Stimulated activated naive CD8-positive, alpha-beta T cell treated with anti-CD3 and anti-CD28 coated beads, Interleukin-15, amount 100 ng/mL, for 72 hours (primary cell): ENCODE measurements at regions not wholly inside any gene's neighbourhood (a gene's known extent, or its start where the extent isn't known, plus 50 kb on each side); places are given as distances from the start of the nearest gene placed in this dataset.

ENCODE experiments used
- ATAC-seq: fragments of 150-1000 bp; cut with Tn5 transposase; 2 replicates; pipeline ENCODE4 v1.10.0; 2021; ENCODE audit warnings: mild to moderate bottlenecking, moderate library complexity
- DNase-seq, 2 donors: peaks; one replicate each; pipeline ENCODE4 v3.0.0; 2021 to 2022
- H3K27ac Mint-ChIP-seq, 2 donors: one replicate each; pipeline ENCODE4 v1.8.0; 2022; ENCODE audit warnings: mild to moderate bottlenecking in 2 of 2, mixed read lengths in 2 of 2, moderate library complexity in 2 of 2
- H3K27me3 Mint-ChIP-seq: one replicate; pipeline ENCODE4 v1.8.0; 2022; ENCODE audit warnings: mixed read lengths
- H3K4me1 Mint-ChIP-seq: one replicate; pipeline ENCODE4 v1.8.0; 2022; ENCODE audit warnings: mild to moderate bottlenecking, mixed read lengths
- H3K4me3 Mint-ChIP-seq, 2 donors: one replicate each; pipeline ENCODE4 v1.8.0; 2022; ENCODE audit warnings: mild to moderate bottlenecking in 2 of 2, mixed read lengths in 2 of 2, moderate library complexity in 1 of 2
- H3K9me3 Mint-ChIP-seq, 2 donors: one replicate each; pipeline ENCODE4 v1.8.0; 2022; ENCODE audit warnings: mixed read lengths in 2 of 2

- ATAC-seq = no peak
- peaks cover 10% of the 10 kb centered on the region for H3K27me3 Mint-ChIP-seq
- H3K27ac Mint-ChIP-seq = no peak overlapping the region
- no peaks in the 10 kb centered on the region for H3K9me3 Mint-ChIP-seq
- DNase-seq = no peak
- H3K4me3 Mint-ChIP-seq = no peak overlapping the region
- no peaks in the 10 kb centered on the region for H3K4me1 Mint-ChIP-seq
Observed at GRCh38 chr12:98260276-98260675, 255.1 kb upstream of the TMPO start.

DNA sequence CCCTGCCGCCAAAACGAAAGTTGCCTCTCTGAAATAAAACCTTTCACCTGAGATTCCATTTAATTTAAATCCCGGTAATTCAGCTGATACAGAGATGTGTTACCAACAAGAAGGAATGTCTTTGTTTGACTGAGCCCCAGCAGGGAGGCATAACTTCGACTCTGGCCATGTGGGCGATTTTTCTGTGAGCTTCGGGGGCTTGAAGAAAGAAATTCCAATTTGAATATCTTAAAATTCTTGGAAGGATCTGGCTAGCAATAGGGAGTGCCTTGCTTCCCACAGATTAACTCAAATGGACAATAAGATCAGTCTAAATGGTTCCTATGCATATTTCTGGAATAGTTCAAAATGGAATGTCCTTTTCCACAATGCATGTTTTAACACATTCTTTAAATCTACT, 252.5 kb upstream of the TMPO start:
- peaks cover 8% of the 10 kb centered on the region in 2 donors for H3K9me3 Mint-ChIP-seq
- ATAC-seq = no peak

DNA sequence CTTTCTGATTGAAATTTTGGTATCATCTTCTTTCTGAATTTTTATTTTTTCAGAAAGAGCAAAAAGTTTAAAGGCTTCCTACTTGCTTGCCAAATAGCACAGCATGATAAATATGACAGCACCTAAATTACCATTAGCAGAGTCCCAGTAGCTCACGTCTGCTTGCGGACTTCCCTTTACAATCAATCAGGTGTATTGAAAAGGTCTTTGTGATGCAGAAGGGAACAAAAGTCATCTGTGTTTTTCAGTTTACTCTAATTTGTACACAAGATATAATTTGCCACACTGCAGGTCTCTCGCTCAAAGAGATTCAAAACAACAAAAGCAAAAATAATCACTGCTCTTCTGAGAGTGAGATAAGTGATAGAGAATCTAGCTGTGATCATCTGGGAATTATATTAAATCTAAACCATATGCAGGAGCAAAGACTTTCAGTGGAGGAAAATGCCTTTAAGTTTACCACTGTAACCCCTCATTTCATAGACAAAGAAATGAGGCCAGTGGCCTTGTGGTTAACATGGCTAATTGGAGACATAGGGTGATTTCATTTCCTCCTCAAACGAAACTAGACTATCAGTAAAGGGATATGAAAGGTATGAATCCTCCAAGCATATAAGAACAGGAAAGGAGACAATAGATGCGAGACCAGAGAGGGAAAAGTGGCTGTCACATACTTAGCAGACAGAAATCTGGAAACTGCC, 240.8 kb upstream of the TMPO start:
- Mint-ChIP-seq H3K4me1 (no peaks in the 10 kb centered on the region), H3K27me3 (peaks cover 16% of the 10 kb centered on the region), H3K9me3 (no peaks in the 10 kb centered on the region), H3K27ac (no peak overlapping the region), H3K4me3 (no peak overlapping the region)
- ATAC-seq (no peak), DNase-seq (no peak)

More for the DNA sequence above, 252.5 kb upstream of the TMPO start:
- Mint-ChIP-seq H3K4me1 (no peaks in the 10 kb centered on the region), H3K4me3 (no peak overlapping the region), H3K27me3 (peaks cover 18% of the 10 kb centered on the region), H3K27ac (no peak overlapping the region)
- DNase-seq = no peak

GRCh38 chr12:98275131-98275475, 240.3 kb upstream of the TMPO start:
- Mint-ChIP-seq H3K27ac (no peak overlapping the region), H3K9me3 (no peaks in the 10 kb centered on the region), H3K27me3 (peaks cover 11% of the 10 kb centered on the region), H3K4me1 (no peaks in the 10 kb centered on the region), H3K4me3 (no peak overlapping the region)
- DNase-seq (no peak), ATAC-seq (no peak)

GRCh38 chr12:98280152-98280551, 235.2 kb upstream of the TMPO start:
- ATAC-seq = no peak
- Mint-ChIP-seq H3K27ac (no peak overlapping the region), H3K9me3 (no peaks in the 10 kb centered on the region), H3K27me3 (peaks cover 1% of the 10 kb centered on the region), H3K4me1 (no peaks in the 10 kb centered on the region), H3K4me3 (no peak overlapping the region)
- DNase-seq = no peak

DNA sequence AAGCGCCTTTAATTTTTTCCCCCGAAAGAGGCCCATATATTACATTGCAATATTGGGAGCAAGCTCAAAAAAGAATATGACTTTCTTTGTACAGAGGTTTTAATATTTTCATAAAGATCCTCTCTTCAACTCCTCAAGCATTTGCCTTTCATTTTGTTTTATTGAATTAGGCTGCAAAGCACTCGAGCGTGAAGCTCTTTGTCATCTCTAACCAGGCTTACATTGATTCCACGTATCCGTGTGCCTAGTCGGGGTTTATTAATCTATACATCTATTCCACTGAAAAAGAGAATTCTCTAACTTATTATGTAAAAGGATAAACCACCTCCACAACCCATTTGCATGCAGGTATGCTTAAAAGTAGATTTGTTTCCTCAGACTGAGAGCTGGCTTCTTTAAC, 234.8 kb upstream of the TMPO start:
- DNase-seq = no peak
- Mint-ChIP-seq H3K27me3 (peaks cover 6% of the 10 kb centered on the region), H3K27ac (no peak overlapping the region), H3K9me3 (no peaks in the 10 kb centered on the region), H3K4me1 (no peaks in the 10 kb centered on the region), H3K4me3 (no peak overlapping the region)
- no peak for ATAC-seq

- H3K27me3 Mint-ChIP-seq = peaks cover 9% of the 10 kb centered on the region
Observed at GRCh38 chr12:98291828-98292227, 223.6 kb upstream of the TMPO start.

DNA sequence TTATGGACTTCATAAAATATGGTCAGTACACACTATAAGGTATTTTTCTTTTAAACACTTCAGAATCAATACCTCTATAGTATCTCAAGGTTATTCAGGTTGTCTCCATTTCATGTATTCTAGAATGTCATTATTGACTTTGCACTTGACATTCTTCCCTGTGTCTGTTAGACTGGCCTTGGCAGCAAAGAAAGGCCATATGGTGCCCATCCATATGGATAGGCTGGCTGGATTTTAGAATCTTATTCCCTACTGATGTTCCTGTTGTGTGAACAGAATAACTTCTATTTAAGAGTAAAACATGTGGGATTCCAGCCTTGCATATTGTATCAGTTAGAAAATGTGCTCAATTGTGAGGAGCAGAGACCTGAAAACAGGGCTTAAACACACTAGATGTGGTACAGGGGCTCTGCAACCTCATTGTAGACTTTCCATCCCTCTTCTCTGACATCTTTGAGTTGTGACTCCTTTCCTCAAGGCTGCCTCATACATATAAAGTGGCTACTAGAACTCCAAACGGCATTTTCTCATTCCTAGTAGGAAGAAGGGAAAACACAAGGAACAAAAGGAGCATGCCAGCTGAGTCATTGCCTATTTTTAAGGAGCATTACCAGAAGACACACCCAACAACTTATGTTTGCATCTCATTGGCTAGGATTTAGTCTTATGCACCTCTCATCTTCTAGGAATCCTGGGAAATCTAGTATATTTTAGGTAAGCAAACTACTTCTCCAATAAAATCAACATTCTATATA, 221.2 kb upstream of the TMPO start:
- Mint-ChIP-seq H3K27ac (no peak overlapping the region), H3K9me3 (no peaks in the 10 kb centered on the region), H3K27me3 (peaks cover 8% of the 10 kb centered on the region), H3K4me1 (no peaks in the 10 kb centered on the region), H3K4me3 (no peak overlapping the region)
- ATAC-seq = no peak
- DNase-seq = no peak

More at GRCh38 chr12:98291828-98292227, 223.6 kb upstream of the TMPO start:
- Mint-ChIP-seq H3K4me3 (no peak overlapping the region), H3K4me1 (no peaks in the 10 kb centered on the region), H3K9me3 (no peaks in the 10 kb centered on the region), H3K27ac (no peak overlapping the region)
- ATAC-seq (no peak), DNase-seq (no peak)

GRCh38 chr12:98295681-98296080, 219.7 kb upstream of the TMPO start:
- Mint-ChIP-seq H3K27ac (no peak overlapping the region), H3K4me1 (no peaks in the 10 kb centered on the region), H3K27me3 (peaks cover 8% of the 10 kb centered on the region), H3K4me3 (no peak overlapping the region), H3K9me3 (no peaks in the 10 kb centered on the region)
- no peak for DNase-seq
- ATAC-seq = no peak

DNA sequence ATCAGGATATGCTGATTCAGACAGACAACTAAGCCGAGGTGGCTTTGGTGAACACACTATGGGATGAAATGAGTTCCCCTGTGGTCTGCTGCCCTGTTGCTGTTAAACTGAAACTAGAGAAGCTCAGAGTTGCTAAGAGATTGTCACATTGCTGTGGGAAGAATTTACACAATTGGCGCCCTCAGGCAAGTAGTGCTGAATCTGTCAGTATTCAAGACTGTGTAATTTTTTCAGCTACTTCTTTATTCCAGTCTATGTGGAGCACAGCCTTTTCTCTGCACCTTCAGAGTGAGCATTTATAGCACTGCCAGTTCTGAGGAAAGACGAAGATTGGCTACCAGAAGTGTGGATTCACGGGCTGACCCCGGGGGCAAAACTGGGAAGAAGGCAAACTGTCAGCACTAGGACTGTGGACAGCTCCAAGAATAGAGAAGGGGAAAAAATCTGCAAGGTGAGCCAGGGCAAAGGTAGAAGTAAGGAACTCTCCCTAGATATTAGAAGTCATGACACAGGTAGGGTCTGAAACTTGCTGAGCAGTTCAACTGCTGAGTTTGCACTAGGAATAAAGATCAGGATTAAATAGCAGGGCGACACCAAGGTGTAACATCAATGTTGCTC, 218.8 kb upstream of the TMPO start:
- Mint-ChIP-seq H3K4me1 (no peaks in the 10 kb centered on the region), H3K4me3 (no peak overlapping the region), H3K9me3 (no peaks in the 10 kb centered on the region), H3K27ac (no peak overlapping the region), H3K27me3 (peaks cover 8% of the 10 kb centered on the region)
- DNase-seq (no peak), ATAC-seq (no peak)

DNA sequence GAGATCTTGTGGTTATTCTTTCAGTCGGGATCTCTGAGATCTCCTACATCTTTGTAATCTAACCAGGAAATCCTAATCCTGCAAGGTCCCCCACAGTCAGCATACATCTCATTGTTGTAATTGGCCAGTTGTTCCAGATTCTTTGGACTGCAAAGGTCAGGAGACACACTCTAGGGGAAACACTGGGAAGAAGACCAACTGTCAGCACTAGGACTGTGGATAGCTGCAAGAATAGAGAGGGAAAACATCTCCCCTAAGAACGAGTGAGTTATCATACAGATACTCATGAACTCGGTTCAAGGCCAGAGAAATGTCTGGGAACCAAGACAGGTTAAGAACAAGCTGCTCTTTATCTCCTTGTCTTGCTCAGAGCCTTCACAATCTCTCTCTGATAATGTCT, 217.9 kb upstream of the TMPO start:
- H3K4me1 Mint-ChIP-seq = no peaks in the 10 kb centered on the region
- H3K9me3 Mint-ChIP-seq = no peaks in the 10 kb centered on the region
- no peak overlapping the region for H3K27ac Mint-ChIP-seq
- peaks cover 5% of the 10 kb centered on the region for H3K27me3 Mint-ChIP-seq
- DNase-seq = no peak
- no peak for ATAC-seq
- no peak overlapping the region for H3K4me3 Mint-ChIP-seq

DNA sequence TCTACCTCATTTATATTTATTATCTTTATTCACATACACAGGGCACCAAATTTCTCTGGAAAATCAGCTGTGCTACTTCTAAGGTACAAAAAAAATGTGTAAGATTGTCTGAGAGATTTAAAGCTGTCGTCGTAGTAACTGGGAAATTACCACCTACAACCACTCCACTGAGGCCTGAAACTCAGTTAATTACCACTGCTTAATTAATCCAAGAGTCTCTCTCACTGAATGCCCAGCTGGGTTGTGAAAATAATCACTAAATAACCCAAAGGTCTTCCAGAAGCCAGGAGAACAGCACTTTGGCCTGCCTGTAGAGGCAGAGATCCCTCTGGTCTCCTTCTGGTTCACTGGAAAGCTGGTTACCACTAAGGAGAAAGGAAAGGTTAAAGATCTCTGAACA, 207.2 kb upstream of the TMPO start:
- Mint-ChIP-seq H3K4me3 (no peak overlapping the region), H3K4me1 (no peaks in the 10 kb centered on the region), H3K27me3 (peaks cover 5% of the 10 kb centered on the region), H3K9me3 (no peaks in the 10 kb centered on the region), H3K27ac (no peak overlapping the region)
- DNase-seq = no peak
- no peak for ATAC-seq

DNA sequence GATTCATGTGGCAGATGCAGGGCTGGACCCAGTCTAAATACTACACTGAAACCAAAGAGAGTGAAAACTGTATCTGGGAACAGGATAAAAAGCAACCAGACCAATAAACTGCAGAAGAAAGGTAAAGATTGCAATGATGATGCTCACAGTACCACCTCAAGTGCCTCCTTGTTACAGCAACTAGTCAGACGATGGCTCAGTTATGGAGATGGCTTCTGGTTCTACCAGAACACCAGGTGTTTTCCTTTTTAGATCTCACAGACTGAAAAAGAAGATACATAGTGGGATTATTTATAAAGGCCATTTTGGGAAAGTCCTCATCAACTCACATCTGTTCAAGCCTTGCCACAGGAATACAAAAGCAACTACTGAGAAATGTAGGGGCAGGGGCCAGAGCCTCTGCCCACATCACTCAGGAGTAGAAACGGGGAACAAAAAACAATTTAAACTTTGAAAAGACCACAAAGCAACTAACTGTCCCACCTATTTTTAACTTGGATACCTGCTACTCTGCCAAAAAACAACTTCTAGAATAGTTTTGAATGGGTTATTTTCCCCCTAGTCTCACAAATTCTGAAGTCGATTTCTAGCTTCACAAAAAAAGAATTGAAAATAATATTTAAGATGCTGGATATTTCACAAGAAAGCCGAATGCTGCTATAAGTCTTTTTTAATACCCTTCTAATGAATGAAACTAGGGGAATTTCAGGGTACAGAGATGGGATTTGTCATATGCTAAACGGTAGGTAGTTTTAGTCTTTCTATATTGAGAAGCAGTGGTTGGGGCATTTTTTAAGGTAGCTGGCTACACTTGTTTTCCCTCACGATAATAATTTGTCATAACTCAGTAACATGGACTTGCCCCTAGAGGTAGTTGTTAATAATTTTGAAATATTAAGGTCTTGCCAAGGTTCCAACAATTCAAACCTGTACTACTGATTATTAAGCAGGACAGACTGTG, 197.2 kb upstream of the TMPO start:
- no peak for ATAC-seq
- no peak for DNase-seq
- H3K27ac Mint-ChIP-seq = no peak overlapping the region
- no peaks in the 10 kb centered on the region for H3K4me1 Mint-ChIP-seq
- peaks cover 7% of the 10 kb centered on the region for H3K27me3 Mint-ChIP-seq
- no peak overlapping the region for H3K4me3 Mint-ChIP-seq
- H3K9me3 Mint-ChIP-seq = peaks cover 0 to 7% of the 10 kb centered on the region in 2 donors

GRCh38 chr12:98319716-98320425, 195.5 kb upstream of the TMPO start:
- no peak for DNase-seq
- Mint-ChIP-seq H3K27me3 (peaks cover 3% of the 10 kb centered on the region), H3K4me3 (no peak overlapping the region), H3K4me1 (no peaks in the 10 kb centered on the region), H3K27ac (no peak overlapping the region), H3K9me3 (peaks cover 0 to 3% of the 10 kb centered on the region in 2 donors)
- ATAC-seq = no peak

- H3K27me3 Mint-ChIP-seq = no peaks in the 10 kb centered on the region
- H3K4me3 Mint-ChIP-seq = no peak overlapping the region
- ATAC-seq (peak; percentile 46), DNase-seq (no peak)
- no peak overlapping the region for H3K27ac Mint-ChIP-seq
- no peaks in the 10 kb centered on the region for H3K4me1 Mint-ChIP-seq
- H3K9me3 Mint-ChIP-seq = no peaks in the 10 kb centered on the region
Observed at GRCh38 chr12:98325003-98325402, 190.4 kb upstream of the TMPO start.
